ENCODE measurements at regions not wholly inside any gene's neighbourhood (a gene's known extent, or its start where the extent isn't known, plus 50 kb on each side); places are given as distances from the start of the nearest gene placed in this dataset.

DNA sequence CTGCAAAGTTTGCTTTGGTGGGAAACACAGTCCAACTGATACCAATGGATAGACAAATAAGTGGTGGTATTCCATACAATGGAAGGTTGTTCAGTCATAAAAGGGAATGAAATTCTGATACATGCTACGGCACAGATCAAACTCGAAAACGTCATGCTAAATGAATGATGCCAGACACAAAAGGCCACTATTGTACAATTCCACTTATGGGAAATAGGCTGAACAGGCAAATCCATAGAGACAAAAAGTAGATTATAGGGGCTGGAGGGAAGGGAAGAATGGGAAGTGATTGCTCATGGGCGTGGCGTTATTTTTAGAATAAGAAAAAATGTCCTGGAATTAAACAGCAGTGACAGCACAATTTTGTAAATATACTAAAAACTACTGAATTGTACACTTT lies 66.0 kb upstream of the FOXK1 start:
- ChIA-PET CTCF (ENCODE audit: low intra/inter-chr PET ratio, low total read pairs) (no interaction called here), POLR2A (no interaction called here)
- Histone ChIP-seq H3K4me2 (ENCODE audit: low read depth, low read length) (no peak overlapping the region), H3K36me3 (replicated peaks in 1 of 2; ENCODE audit: control insufficient read depth in 1 of 2, insufficient read depth in 2 of 2, low read length in 2 of 2) (no peaks in the 10 kb centered on the region), H2AFZ (ENCODE audit: low read length) (no peak overlapping the region), H3K27me3 (ENCODE audit: control insufficient read depth in 1 of 2, insufficient read depth in 2 of 2, low read length in 2 of 2) (peaks cover 0 to 4% of the 10 kb centered on the region in 2 experiments; a peak in 1 of 5 replicates), H3K27ac (ENCODE audit: extremely low read length, insufficient read depth, low read length) (no peak overlapping the region), H3K9me3 (ENCODE audit: low read length) (no peaks in the 10 kb centered on the region), H3K9ac (ENCODE audit: insufficient read depth, low read depth, low read length) (no peak overlapping the region), H4K20me1 (ENCODE audit: insufficient read depth, low read length) (no peaks in the 10 kb centered on the region), H3K4me1 (ENCODE audit: insufficient read depth, low read length) (peaks cover 18% of the 10 kb centered on the region), H3K4me3 (replicated peaks in 1 of 3; ENCODE audit: insufficient read depth in 1 of 3, low read depth in 2 of 3, low read length in 3 of 3) (no peak overlapping the region), H3K79me2 (ENCODE audit: insufficient read depth, low read length) (no peaks in the 10 kb centered on the region)
- intact Hi-C loops (cut with micrococcal nuclease; ENCODE audit: unreplicated experiment) (no loop called here), in situ Hi-C loops (cut with HindIII; ENCODE audit: extremely low pct_ligation_motif_present, low pct_unique_long_range_greater_than_20kb) (loop anchor here (25.0 kb wide), 1 partner anchor 146 kb away; no protein-coding TSS in a partner anchor)
- FAIRE-seq (no peak), DNase-seq (ENCODE audit: low spot score) (no peak), ATAC-seq (no peak)
- WGBS (ENCODE audit: low lambda C conversion rate): 64% methylated on average over 5 of the region's 5 CpGs
- TF ChIP-seq ZNF556 (CRISPR knock-in tag; IDR thresholded peaks at IDR 0.05; ENCODE audit: borderline replicate concordance) (no peak), ZNF20 (CRISPR knock-in tag; IDR thresholded peaks at IDR 0.05) (no peak), TMF1 (CRISPR knock-in tag; IDR thresholded peaks at IDR 0.05; ENCODE audit: low read depth) (no peak), ZNF33B (CRISPR knock-in tag; IDR thresholded peaks at IDR 0.05) (no peak), ZMYM2 (CRISPR knock-in tag; IDR thresholded peaks at IDR 0.05) (no peak)
- TF ChIP-seq, protein P1, sequence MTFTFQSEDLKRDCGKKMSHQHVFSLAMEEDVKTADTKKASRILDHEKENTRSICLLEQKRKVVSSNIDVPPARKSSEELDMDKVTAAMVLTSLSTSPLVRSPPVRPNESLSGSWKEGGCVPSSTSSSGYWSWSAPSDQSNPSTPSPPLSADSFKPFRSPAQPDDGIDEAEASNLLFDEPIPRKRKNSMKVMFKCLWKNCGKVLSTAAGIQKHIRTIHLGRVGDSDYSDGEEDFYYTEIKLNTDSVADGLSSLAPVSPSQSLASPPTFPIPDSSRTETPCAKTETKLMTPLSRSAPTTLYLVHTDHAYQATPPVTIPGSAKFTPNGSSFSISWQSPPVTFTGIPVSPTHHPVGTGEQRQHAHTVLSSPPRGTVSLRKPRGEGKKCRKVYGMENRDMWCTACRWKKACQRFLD (CRISPR knock-in tag; IDR thresholded peaks at IDR 0.05; ENCODE audit: borderline replicate concordance): no peak
- TF ChIP-seq, protein P2, sequence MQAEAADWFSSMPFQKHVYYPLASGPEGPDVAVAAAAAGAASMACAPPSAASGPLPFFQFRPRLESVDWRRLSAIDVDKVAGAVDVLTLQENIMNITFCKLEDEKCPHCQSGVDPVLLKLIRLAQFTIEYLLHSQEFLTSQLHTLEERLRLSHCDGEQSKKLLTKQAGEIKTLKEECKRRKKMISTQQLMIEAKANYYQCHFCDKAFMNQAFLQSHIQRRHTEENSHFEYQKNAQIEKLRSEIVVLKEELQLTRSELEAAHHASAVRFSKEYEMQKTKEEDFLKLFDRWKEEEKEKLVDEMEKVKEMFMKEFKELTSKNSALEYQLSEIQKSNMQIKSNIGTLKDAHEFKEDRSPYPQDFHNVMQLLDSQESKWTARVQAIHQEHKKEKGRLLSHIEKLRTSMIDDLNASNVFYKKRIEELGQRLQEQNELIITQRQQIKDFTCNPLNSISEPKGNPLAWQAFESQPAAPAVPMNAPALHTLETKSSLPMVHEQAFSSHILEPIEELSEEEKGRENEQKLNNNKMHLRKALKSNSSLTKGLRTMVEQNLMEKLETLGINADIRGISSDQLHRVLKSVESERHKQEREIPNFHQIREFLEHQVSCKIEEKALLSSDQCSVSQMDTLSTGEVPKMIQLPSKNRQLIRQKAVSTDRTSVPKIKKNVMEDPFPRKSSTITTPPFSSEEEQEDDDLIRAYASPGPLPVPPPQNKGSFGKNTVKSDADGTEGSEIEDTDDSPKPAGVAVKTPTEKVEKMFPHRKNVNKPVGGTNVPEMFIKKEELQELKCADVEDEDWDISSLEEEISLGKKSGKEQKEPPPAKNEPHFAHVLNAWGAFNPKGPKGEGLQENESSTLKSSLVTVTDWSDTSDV (CRISPR knock-in tag; IDR thresholded peaks at IDR 0.05): no peak
- no TSS peak for BruUV-seq (replicated peaks)

All from HepG2 (cell line).